ENCODE measurements at regions not wholly inside any gene's neighbourhood (a gene's known extent, or its start where the extent isn't known, plus 50 kb on each side); places are given as distances from the start of the nearest gene placed in this dataset.

GRCh38 chr1:172814428-172814827 lies 155.5 kb downstream of the FASLG start:
- Histone ChIP-seq H3K4me1 (no peaks in the 10 kb centered on the region), H3K4me3 (no peak overlapping the region), H3K27ac (no peak overlapping the region), H3K36me3 (no peaks in the 10 kb centered on the region), H3K27me3 (no peaks in the 10 kb centered on the region), H3K9me3 (no peaks in the 10 kb centered on the region), H3K9ac (ENCODE audit: low read depth in 2 of 2, low read length in 2 of 2) (no peak overlapping the region)
- DNase-seq = no peak
- intact Hi-C loops (cut with DNase I) = no loop called here
- TF ChIP-seq CTCF (IDR thresholded peaks at IDR 0.05) = no peak

- no peak overlapping the region for H3K27ac ChIP-seq
- H3K9ac ChIP-seq (ENCODE audit: low read depth in 2 of 2, low read length in 2 of 2) = no peak overlapping the region
- no peak for DNase-seq
- no peaks in the 10 kb centered on the region for H3K27me3 ChIP-seq
- H3K9me3 ChIP-seq = no peaks in the 10 kb centered on the region
- no peak overlapping the region for H3K4me3 ChIP-seq
- intact Hi-C loops (cut with DNase I) = no loop called here
- no peaks in the 10 kb centered on the region for H3K36me3 ChIP-seq
- H3K4me1 ChIP-seq = no peaks in the 10 kb centered on the region
- no peak for TF ChIP-seq CTCF (IDR thresholded peaks at IDR 0.05)
These were observed 156.8 kb downstream of the FASLG start for GRCh38 chr1:172815740-172816139.

DNA sequence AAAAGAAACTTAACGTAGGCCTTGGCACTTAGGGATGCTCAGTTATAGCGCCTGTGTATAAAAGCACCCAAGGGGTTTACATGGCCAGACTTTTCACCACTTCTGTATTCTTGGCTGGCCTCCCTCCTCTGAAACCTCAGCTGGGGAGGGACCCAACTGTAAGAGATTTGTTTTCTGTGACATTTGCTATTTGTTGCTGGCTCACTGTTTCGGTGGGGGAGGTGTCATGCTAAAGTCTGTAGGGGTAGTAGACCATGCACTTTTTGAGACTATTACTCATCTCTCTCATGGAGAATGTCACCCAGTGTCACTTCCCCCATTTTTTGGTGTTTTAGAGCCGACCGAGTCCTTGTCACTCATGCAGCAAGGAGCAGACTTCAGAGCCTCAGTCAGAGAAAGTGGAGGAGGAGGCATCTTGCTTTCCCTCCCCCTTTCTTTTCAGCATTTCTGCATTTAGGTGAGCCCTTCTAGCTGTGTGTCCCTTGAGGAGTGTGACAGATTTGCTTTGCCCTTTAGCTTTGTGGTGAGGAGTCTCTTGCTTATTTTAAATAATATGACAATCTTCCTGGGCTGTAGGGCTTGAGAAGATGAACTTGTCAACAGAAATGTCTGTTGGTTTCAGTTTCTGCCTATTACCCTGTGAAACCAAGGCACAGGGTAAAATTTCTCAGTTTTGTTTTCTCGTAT lies 160.1 kb downstream of the FASLG start:
- H3K4me1 ChIP-seq = no peaks in the 10 kb centered on the region
- intact Hi-C loops (cut with DNase I) = no loop called here
- H3K4me3 ChIP-seq = no peak overlapping the region
- H3K27ac ChIP-seq = no peak overlapping the region
- no peaks in the 10 kb centered on the region for H3K36me3 ChIP-seq
- TF ChIP-seq CTCF (IDR thresholded peaks at IDR 0.05) = no peak
- no peak for DNase-seq
- no peaks in the 10 kb centered on the region for H3K9me3 ChIP-seq
- no peaks in the 10 kb centered on the region for H3K27me3 ChIP-seq
- H3K9ac ChIP-seq (ENCODE audit: low read depth in 2 of 2, low read length in 2 of 2) = peak overlapping the region in 1 of 2 donors; percentile 4

- Histone ChIP-seq H3K9me3 (no peaks in the 10 kb centered on the region), H3K9ac (ENCODE audit: low read depth in 2 of 2, low read length in 2 of 2) (no peak overlapping the region), H3K36me3 (no peaks in the 10 kb centered on the region), H3K27me3 (no peaks in the 10 kb centered on the region), H3K27ac (no peak overlapping the region), H3K4me1 (no peaks in the 10 kb centered on the region), H3K4me3 (no peak overlapping the region)
- no peak for TF ChIP-seq CTCF (IDR thresholded peaks at IDR 0.05)
- DNase-seq = no peak
- intact Hi-C loops (cut with DNase I) = no loop called here
These were observed 161.7 kb downstream of the FASLG start for GRCh38 chr1:172820475-172821158.

DNA sequence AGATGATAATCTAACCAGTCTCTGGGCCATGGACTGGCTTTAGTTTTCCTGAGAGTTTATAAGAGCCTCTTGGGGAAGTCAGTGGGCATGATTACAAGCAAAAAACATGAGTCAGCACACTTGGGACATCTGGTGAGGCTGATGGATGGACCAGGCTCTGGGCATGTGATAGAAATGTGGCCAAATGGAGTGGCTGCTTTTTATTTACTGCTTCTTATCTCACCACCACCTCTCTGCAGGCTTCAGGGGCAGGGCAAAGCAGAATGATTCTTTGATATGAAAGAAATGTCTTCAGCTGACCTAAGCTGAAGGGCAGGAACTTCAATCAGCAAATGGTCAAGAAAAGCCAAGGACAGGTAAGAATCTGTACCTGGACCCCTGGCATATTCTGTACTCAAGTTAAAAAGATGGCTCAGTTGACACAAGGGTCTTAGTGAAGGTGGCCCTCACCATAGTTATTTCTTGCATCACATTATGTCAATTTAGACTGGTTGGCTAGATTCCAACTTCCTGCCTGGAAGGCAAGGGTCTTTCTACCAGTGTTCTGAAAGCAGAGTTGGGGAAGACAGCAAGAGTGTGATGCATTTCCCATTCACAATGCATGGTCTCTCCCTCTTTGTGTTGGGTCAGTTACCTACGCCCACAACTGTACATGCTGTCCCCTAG lies 162.8 kb downstream of the FASLG start:
- Histone ChIP-seq H3K9ac (ENCODE audit: low read depth in 2 of 2, low read length in 2 of 2) (no peak overlapping the region), H3K4me3 (no peak overlapping the region), H3K36me3 (no peaks in the 10 kb centered on the region), H3K4me1 (no peaks in the 10 kb centered on the region), H3K9me3 (no peaks in the 10 kb centered on the region), H3K27ac (no peak overlapping the region), H3K27me3 (no peaks in the 10 kb centered on the region)
- intact Hi-C loops (cut with DNase I) = no loop called here
- DNase-seq = no peak
- TF ChIP-seq CTCF (IDR thresholded peaks at IDR 0.05) = no peak

All from colonic mucosa (tissue), 4 donors.